Mesendoderm (in vitro differentiated cells): ENCODE measurements at regions not wholly inside any gene's neighbourhood (a gene's known extent, or its start where the extent isn't known, plus 50 kb on each side); places are given as distances from the start of the nearest gene placed in this dataset.

Source experiments
- DNase-seq: peaks from one replicate; pipeline ENCODE4 v3.0.0; 2013
- H2AK5ac ChIP-seq: 2 replicates; pipeline ENCODE4 v1.6.1; 2013; ENCODE audit warnings: low read length, inconsistent platforms
- H2BK120ac ChIP-seq: 2 replicates; pipeline ENCODE4 v1.6.1; 2013; ENCODE audit warnings: low read depth, mild to moderate bottlenecking, low read length, moderate library complexity, mixed read lengths
- H2BK15ac ChIP-seq: replicated peaks from 2 replicates; pipeline ENCODE4 v1.6.1; 2013; ENCODE audit warnings: low read depth, mild to moderate bottlenecking, moderate library complexity
- H2BK5ac ChIP-seq: 2 replicates; pipeline ENCODE4 v1.6.1; 2013; ENCODE audit warnings: low read length, inconsistent platforms
- H3K18ac ChIP-seq: 2 replicates; pipeline ENCODE4 v1.6.1; 2013; ENCODE audit warnings: mild to moderate bottlenecking, low read length, mixed read lengths
- H3K23ac ChIP-seq: one replicate; pipeline ENCODE4 v1.6.1; 2013; ENCODE audit warnings: low read length
- H3K27ac ChIP-seq: 2 replicates; pipeline ENCODE4 v1.5.1; 2013; ENCODE audit warnings: low read depth, mild to moderate bottlenecking, inconsistent platforms, low read length, moderate library complexity
- H3K27me3 ChIP-seq: 2 replicates; pipeline ENCODE4 v1.6.1; 2013; ENCODE audit warnings: low read length, control low read depth, mild to moderate bottlenecking, inconsistent platforms; ENCODE audit not compliant: insufficient read depth, poor library complexity
- H3K36me3 ChIP-seq: 2 replicates; pipeline ENCODE4 v1.6.1; 2013; ENCODE audit warnings: low read length, inconsistent platforms; ENCODE audit not compliant: control insufficient read depth, insufficient read depth
- H3K4ac ChIP-seq: one replicate; pipeline ENCODE4 v1.6.1; 2013; ENCODE audit warnings: low read depth, mild to moderate bottlenecking, low read length, moderate library complexity
- H3K4me1 ChIP-seq: 2 replicates; pipeline ENCODE4 v1.6.1; 2013; ENCODE audit warnings: low read depth, low read length, inconsistent platforms; ENCODE audit not compliant: control insufficient read depth
- H3K4me2 ChIP-seq: 2 replicates; pipeline ENCODE4 v1.6.1; 2013; ENCODE audit warnings: low read length
- H3K4me3 ChIP-seq: 2 replicates; pipeline ENCODE4 v1.5.1; 2013; ENCODE audit warnings: mild to moderate bottlenecking, low read length
- H3K56ac ChIP-seq: one replicate; pipeline ENCODE4 v1.6.1; 2013; ENCODE audit warnings: low read length
- H3K79me1 ChIP-seq: 2 replicates; pipeline ENCODE4 v1.6.1; 2013; ENCODE audit warnings: low read length, inconsistent platforms
- H3K79me2 ChIP-seq: 2 replicates; pipeline ENCODE4 v1.6.1; 2013; ENCODE audit warnings: mild to moderate bottlenecking, low read length; ENCODE audit not compliant: control insufficient read depth, insufficient read depth
- H3K9ac ChIP-seq: 2 replicates; pipeline ENCODE4 v1.6.1; 2013; ENCODE audit warnings: low read length, inconsistent platforms
- H4K5ac ChIP-seq: one replicate; pipeline ENCODE4 v1.6.1; 2013; ENCODE audit warnings: low read length
- H4K8ac ChIP-seq: one replicate; pipeline ENCODE4 v1.6.1; 2013; ENCODE audit warnings: low read depth, mild to moderate bottlenecking, control low read depth, low read length, moderate library complexity
- WGBS: extraction: QIAGEN DNeasy Blood & Tissue Kit; methylation state at CpG from one replicate; pipeline ENCODE4 v1.1.7; 2013; ENCODE audit warnings: low lambda C conversion rate, missing lambda C conversion rate; ENCODE audit not compliant: insufficient coverage; ENCODE audit errors: extremely low coverage; 5-methylcytosine and 5-hydroxymethylcytosine counted together

DNA sequence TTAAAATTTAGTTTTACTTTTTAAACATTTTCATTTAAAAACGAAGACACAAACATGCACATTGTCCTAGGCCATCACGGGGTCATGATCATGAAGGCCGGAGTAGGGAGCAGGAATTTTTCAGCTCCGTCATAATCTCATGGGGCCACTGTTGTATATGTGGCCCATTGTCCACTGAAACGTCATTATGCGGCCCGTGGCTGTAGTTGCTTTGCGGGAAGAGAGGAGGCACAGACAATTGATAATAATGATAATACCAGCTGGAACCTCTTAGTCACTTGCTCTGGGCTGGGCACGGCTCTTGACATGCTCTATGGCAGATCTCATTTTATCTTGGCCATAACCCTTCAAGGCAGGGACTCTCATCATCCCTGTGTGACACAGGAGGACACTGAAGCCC is 56.5 kb upstream of the FNDC1 start:
- Histone ChIP-seq H3K36me3 (no peaks in the 10 kb centered on the region), H3K4ac (no peak overlapping the region), H3K4me3 (no peak overlapping the region), H3K4me2 (no peak overlapping the region), H3K79me2 (no peaks in the 10 kb centered on the region), H3K18ac (no peak overlapping the region), H2BK15ac (no peak overlapping the region), H4K8ac (no peak overlapping the region), H2BK5ac (no peak overlapping the region), H2BK120ac (no peak overlapping the region), H3K27me3 (no peaks in the 10 kb centered on the region), H3K27ac (no peak overlapping the region), H3K23ac (no peak overlapping the region), H3K56ac (no peak overlapping the region), H4K5ac (no peak overlapping the region), H3K4me1 (no peaks in the 10 kb centered on the region), H3K79me1 (no peaks in the 10 kb centered on the region), H2AK5ac (no peak overlapping the region), H3K9ac (no peak overlapping the region)
- no CpG with 5 or more reads among the region's 9 CpGs for WGBS
- no peak for DNase-seq

DNA sequence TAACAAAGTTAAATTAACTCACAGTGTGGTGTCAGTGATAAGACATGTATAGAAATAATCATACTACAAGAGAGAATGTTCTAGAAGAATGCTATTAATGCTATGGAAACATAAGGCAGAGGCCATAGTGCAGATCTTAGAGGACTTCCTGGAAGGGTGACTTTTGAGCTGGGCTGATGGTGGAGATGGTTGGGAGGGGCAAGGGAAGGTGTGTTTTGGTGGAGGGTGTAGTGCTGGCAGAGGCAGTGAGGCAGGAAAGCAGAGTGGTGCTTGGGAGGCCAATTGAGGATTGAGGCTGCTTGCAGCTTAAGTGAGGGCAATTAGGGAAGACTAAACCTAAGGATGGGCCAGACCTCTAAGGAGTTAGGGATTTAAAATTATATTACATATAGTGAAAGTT is 58.5 kb upstream of the FNDC1 start:
- no peak for DNase-seq

GRCh38 chr6:159110013-159110412 is 59.2 kb upstream of the FNDC1 start:
- Histone ChIP-seq H2AK5ac (no peak overlapping the region), H2BK120ac (no peak overlapping the region), H3K4me2 (no peak overlapping the region), H3K4me1 (no peaks in the 10 kb centered on the region), H3K4ac (no peak overlapping the region), H2BK5ac (no peak overlapping the region), H3K56ac (no peak overlapping the region), H3K9ac (no peak overlapping the region), H3K18ac (no peak overlapping the region), H3K27ac (no peak overlapping the region), H4K5ac (no peak overlapping the region), H3K4me3 (no peak overlapping the region), H2BK15ac (no peak overlapping the region), H4K8ac (no peak overlapping the region), H3K79me2 (no peaks in the 10 kb centered on the region), H3K27me3 (no peaks in the 10 kb centered on the region), H3K36me3 (no peaks in the 10 kb centered on the region), H3K79me1 (no peaks in the 10 kb centered on the region), H3K23ac (no peak overlapping the region)
- no CpG with 5 or more reads among the region's 3 CpGs for WGBS
- peak; percentile 87 for DNase-seq

More for the DNA sequence above, 58.5 kb upstream of the FNDC1 start:
- H3K18ac ChIP-seq, result no peak overlapping the region
- no peak overlapping the region for H3K4me2 ChIP-seq
- no peaks in the 10 kb centered on the region for H3K79me2 ChIP-seq
- H3K23ac ChIP-seq, result no peak overlapping the region
- no peak overlapping the region for H3K27ac ChIP-seq
- no peak overlapping the region for H3K56ac ChIP-seq
- H3K27me3 ChIP-seq, result no peaks in the 10 kb centered on the region
- no peak overlapping the region for H4K5ac ChIP-seq
- no peak overlapping the region for H3K9ac ChIP-seq
- no peak overlapping the region for H3K4me3 ChIP-seq
- H4K8ac ChIP-seq, result no peak overlapping the region
- H2BK15ac ChIP-seq, result no peak overlapping the region
- no peak overlapping the region for H2BK120ac ChIP-seq
- H3K79me1 ChIP-seq, result no peaks in the 10 kb centered on the region
- no peak overlapping the region for H2AK5ac ChIP-seq
- no peak overlapping the region for H2BK5ac ChIP-seq
- no peaks in the 10 kb centered on the region for H3K4me1 ChIP-seq
- H3K4ac ChIP-seq, result no peak overlapping the region
- no peaks in the 10 kb centered on the region for H3K36me3 ChIP-seq

- no peak overlapping the region for H2AK5ac ChIP-seq
- DNase-seq, result no peak
- no peak overlapping the region for H2BK15ac ChIP-seq
- no peak overlapping the region for H3K4me3 ChIP-seq
- no peak overlapping the region for H2BK120ac ChIP-seq
- no peaks in the 10 kb centered on the region for H3K79me1 ChIP-seq
- H3K79me2 ChIP-seq, result no peaks in the 10 kb centered on the region
- H3K27ac ChIP-seq, result no peak overlapping the region
- no peak overlapping the region for H4K5ac ChIP-seq
- no peak overlapping the region for H3K9ac ChIP-seq
- no peak overlapping the region for H3K56ac ChIP-seq
- no peak overlapping the region for H3K4me2 ChIP-seq
- no peak overlapping the region for H3K18ac ChIP-seq
- H3K27me3 ChIP-seq, result no peaks in the 10 kb centered on the region
- H3K23ac ChIP-seq, result no peak overlapping the region
- H3K36me3 ChIP-seq, result no peaks in the 10 kb centered on the region
- H2BK5ac ChIP-seq, result no peak overlapping the region
- no peaks in the 10 kb centered on the region for H3K4me1 ChIP-seq
- H3K4ac ChIP-seq, result no peak overlapping the region
- no peak overlapping the region for H4K8ac ChIP-seq
- WGBS, result no CpG with 5 or more reads among the region's 1 CpG
Observed at GRCh38 chr6:159109391-159109790, 59.8 kb upstream of the FNDC1 start.

GRCh38 chr6:159108426-159108985 is 60.7 kb upstream of the FNDC1 start:
- H2BK5ac ChIP-seq, result no peak overlapping the region
- H3K79me2 ChIP-seq, result no peaks in the 10 kb centered on the region
- H4K5ac ChIP-seq, result no peak overlapping the region
- H3K23ac ChIP-seq, result no peak overlapping the region
- no peak overlapping the region for H3K9ac ChIP-seq
- H4K8ac ChIP-seq, result no peak overlapping the region
- no peak overlapping the region for H3K56ac ChIP-seq
- no peak overlapping the region for H3K4me3 ChIP-seq
- H3K27me3 ChIP-seq, result no peaks in the 10 kb centered on the region
- no peaks in the 10 kb centered on the region for H3K4me1 ChIP-seq
- H3K27ac ChIP-seq, result no peak overlapping the region
- no CpG with 5 or more reads among the region's 10 CpGs for WGBS
- DNase-seq, result no peak
- no peak overlapping the region for H3K18ac ChIP-seq
- no peak overlapping the region for H3K4ac ChIP-seq
- H3K4me2 ChIP-seq, result no peak overlapping the region
- H3K79me1 ChIP-seq, result no peaks in the 10 kb centered on the region
- H2BK120ac ChIP-seq, result no peak overlapping the region
- H2BK15ac ChIP-seq, result no peak overlapping the region
- H3K36me3 ChIP-seq, result no peaks in the 10 kb centered on the region
- no peak overlapping the region for H2AK5ac ChIP-seq

GRCh38 chr6:159107451-159108260 is 61.5 kb upstream of the FNDC1 start:
- Histone ChIP-seq H3K4ac (no peak overlapping the region), H3K18ac (no peak overlapping the region), H3K79me2 (no peaks in the 10 kb centered on the region), H2BK15ac (no peak overlapping the region), H3K56ac (no peak overlapping the region), H2BK5ac (no peak overlapping the region), H3K9ac (no peak overlapping the region), H3K4me1 (no peaks in the 10 kb centered on the region), H3K27ac (no peak overlapping the region), H3K4me3 (no peak overlapping the region), H3K79me1 (no peaks in the 10 kb centered on the region), H3K27me3 (no peaks in the 10 kb centered on the region), H4K8ac (no peak overlapping the region), H3K36me3 (no peaks in the 10 kb centered on the region), H3K23ac (no peak overlapping the region), H2BK120ac (no peak overlapping the region), H3K4me2 (no peak overlapping the region), H4K5ac (no peak overlapping the region), H2AK5ac (no peak overlapping the region)
- DNase-seq, result no peak
- WGBS, result no CpG with 5 or more reads among the region's 19 CpGs
